22Rv1 (cell line): ENCODE measurements at regions not wholly inside any gene's neighbourhood (a gene's known extent, or its start where the extent isn't known, plus 50 kb on each side); places are given as distances from the start of the nearest gene placed in this dataset.

ENCODE experiments used
- H3K27ac ChIP-seq: fragments of 450-650 bp; 2 replicates; pipeline ENCODE4 v1.5.1; 2017
- ZFX ChIP-seq: fragments of 450-650 bp; IDR thresholded peaks from 2 replicates; pipeline ENCODE4 v1.6.1; 2017; ENCODE audit warnings: antibody characterized with exemption, borderline replicate concordance
- TF ChIP-seq, protein P1 (sequence below): fragments of 450-650 bp; IDR thresholded peaks from 2 replicates; pipeline ENCODE4 v1.5.1; 2017; ENCODE audit warnings: mild to moderate bottlenecking

DNA sequence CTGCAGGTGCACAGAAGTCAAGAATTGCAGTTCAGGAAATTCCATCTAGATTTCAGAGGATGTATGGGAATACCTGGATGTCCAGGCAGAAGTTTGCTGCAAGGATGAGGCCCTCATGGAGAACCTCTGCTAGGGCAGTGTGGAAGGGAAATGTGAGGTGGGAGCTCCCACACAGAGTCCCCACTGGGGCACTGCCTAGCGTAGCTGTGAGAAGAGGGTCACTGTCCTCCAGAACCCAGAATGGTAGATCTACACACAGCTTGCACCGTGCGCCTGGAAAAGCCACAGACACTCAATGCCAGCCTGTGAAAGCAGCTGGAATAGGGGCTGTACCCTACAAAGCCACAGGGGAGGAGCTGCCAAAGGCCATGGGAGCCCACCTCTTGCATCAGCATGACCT is 681.4 kb downstream of the EPHA7 start:
- no peak overlapping the region for H3K27ac ChIP-seq
- TF ChIP-seq, protein P1, sequence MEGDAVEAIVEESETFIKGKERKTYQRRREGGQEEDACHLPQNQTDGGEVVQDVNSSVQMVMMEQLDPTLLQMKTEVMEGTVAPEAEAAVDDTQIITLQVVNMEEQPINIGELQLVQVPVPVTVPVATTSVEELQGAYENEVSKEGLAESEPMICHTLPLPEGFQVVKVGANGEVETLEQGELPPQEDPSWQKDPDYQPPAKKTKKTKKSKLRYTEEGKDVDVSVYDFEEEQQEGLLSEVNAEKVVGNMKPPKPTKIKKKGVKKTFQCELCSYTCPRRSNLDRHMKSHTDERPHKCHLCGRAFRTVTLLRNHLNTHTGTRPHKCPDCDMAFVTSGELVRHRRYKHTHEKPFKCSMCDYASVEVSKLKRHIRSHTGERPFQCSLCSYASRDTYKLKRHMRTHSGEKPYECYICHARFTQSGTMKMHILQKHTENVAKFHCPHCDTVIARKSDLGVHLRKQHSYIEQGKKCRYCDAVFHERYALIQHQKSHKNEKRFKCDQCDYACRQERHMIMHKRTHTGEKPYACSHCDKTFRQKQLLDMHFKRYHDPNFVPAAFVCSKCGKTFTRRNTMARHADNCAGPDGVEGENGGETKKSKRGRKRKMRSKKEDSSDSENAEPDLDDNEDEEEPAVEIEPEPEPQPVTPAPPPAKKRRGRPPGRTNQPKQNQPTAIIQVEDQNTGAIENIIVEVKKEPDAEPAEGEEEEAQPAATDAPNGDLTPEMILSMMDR, result no peak
- no peak for TF ChIP-seq ZFX

DNA sequence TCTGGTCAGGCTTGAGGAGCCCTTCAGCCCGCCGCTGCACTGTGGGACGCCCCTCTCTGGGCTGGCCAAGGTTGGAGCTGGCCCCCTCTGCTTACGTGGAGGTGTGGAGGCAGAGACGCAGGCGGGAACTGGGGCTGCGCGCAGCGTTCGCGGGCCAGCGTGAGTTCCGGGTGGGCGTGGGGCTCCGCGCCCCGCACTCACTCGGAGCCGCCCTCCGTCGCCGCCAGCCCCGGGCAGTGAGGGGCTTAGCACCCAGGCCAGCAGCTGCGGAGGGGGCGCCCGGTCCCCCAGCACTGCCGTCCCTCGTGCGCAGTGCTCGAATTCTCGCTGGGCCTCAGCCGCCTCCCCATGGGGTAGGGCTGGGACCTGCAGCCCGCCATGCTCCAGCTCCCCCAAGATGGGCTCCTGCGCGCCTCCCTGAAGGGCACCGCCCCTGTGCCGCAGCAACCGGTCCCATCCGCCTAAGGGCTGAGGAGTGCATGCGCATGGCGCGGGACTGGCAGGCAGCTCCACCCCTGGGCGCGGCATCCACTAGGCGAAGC is 695.9 kb downstream of the EPHA7 start:
- no peak overlapping the region for H3K27ac ChIP-seq
- TF ChIP-seq ZFX, result no peak
- TF ChIP-seq, protein P1, result no peak

DNA sequence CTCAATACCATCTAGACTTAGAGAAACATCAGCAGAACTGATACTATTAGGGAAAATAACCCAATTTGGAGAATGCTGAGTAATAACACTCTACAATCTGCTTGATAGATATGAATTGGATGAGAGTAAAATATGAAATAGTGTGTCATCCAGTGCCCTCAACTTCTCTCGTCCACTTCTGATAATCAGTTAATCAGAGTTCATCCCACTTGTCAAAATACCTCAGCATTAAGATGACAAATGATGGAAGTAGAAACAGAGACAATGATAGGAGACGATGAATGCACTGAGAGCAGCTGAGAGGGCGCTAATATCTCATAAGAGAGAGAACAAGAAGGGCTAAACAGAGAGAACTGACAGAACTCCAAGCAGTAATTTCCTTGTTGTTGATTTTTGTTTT is 699.6 kb downstream of the EPHA7 start:
- no peak overlapping the region for H3K27ac ChIP-seq
- TF ChIP-seq, protein P1, result no peak
- TF ChIP-seq ZFX, result no peak

DNA sequence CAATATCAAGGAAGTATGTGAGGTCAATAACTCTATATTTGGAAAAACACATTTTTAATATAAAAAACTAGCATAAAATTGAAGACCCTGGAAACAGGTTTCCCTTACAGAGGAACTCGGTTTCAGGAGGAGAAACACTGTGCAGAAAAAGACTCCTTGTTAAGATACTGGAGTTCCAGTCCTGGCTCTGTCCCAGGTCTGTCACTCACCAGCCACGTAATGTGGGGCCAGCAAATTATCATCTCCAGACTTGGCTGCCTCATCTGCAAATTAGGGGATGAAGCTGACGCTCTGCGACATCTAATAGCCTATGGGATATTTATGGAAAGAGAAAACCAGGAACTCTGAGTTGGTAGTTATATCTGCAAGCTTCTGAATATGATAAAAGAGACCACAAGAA is 702.7 kb downstream of the EPHA7 start:
- TF ChIP-seq, protein P1, result no peak
- no peak for TF ChIP-seq ZFX
- no peak overlapping the region for H3K27ac ChIP-seq

DNA sequence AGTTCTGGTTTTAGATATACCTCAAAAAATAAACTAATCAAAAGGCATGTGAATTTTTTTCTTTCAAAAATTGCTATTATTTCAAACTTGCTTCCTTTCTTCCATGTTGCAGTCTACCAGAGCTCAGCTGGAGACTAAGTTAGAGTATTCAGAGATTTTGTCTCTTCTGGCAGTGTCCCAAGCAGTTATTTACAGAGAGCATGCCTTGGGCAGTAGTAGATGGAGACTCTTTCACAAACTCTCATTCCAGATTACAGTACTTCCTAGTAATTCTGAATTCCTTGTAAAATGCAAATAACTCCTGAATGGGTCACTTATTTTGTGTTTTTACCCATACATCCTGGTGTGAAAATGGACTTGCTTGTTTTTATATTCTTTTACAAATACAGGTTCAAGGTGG is 703.4 kb downstream of the EPHA7 start:
- no peak overlapping the region for H3K27ac ChIP-seq
- no peak for TF ChIP-seq ZFX
- TF ChIP-seq, protein P1, result no peak

DNA sequence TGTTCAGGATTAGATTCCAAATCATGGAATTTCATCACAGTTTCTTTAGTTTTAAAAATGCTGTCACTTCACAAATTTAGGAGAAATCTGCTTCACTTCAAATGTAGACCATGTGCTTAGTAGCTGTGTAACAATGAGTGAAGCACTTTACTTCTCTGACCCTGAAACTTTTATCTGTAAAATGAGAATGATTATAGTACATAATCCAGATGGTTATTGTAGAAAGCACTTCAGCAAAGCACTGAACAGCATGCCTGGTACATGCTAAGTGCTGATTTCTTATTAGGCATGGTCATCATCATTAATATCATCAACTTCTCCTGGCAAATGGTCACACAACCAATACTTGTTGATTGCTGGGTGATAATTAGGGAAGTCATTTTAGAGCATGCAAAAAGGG is 705.0 kb downstream of the EPHA7 start:
- TF ChIP-seq, protein P1, result no peak
- TF ChIP-seq ZFX, result no peak
- no peak overlapping the region for H3K27ac ChIP-seq

DNA sequence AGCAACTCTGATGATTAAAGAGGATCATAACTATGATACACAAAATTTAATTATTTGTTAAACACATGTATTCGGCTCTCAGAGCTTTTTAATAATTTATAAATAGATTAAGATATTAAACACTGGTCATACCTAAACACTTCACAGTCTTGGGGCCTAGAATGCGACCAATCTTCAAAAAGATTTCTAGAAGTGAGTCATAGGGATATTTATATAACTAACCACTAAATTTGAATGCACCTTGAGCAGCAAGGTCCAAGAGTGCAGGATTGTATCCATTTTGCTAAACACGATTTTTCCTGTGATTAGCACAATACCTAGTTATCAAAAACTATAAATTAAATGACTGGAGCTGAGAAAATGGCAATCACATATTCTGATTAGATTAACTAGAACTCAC is 709.3 kb downstream of the EPHA7 start:
- TF ChIP-seq, protein P1, result no peak
- no peak for TF ChIP-seq ZFX
- H3K27ac ChIP-seq, result no peak overlapping the region
